ENCODE measurements at regions not wholly inside any gene's neighbourhood (a gene's known extent, or its start where the extent isn't known, plus 50 kb on each side); places are given as distances from the start of the nearest gene placed in this dataset.

GRCh38 chr6:44629636-44630035 lies 242.1 kb downstream of the CDC5L start:
- H3K4me3 Mint-ChIP-seq (ENCODE audit: unreplicated experiment), result no peak overlapping the region
- DNase-seq (ENCODE audit: low spot score), result no peak
- H3K36me3 Mint-ChIP-seq (ENCODE audit: low read depth), result no peaks in the 10 kb centered on the region
- H3K4me1 Mint-ChIP-seq (ENCODE audit: low read depth), result peaks cover 18% of the 10 kb centered on the region
- H3K9me3 Mint-ChIP-seq (ENCODE audit: low read depth), result no peaks in the 10 kb centered on the region
- no peak overlapping the region for H3K27ac Mint-ChIP-seq (ENCODE audit: unreplicated experiment)
- TF ChIP-seq, protein P1, sequence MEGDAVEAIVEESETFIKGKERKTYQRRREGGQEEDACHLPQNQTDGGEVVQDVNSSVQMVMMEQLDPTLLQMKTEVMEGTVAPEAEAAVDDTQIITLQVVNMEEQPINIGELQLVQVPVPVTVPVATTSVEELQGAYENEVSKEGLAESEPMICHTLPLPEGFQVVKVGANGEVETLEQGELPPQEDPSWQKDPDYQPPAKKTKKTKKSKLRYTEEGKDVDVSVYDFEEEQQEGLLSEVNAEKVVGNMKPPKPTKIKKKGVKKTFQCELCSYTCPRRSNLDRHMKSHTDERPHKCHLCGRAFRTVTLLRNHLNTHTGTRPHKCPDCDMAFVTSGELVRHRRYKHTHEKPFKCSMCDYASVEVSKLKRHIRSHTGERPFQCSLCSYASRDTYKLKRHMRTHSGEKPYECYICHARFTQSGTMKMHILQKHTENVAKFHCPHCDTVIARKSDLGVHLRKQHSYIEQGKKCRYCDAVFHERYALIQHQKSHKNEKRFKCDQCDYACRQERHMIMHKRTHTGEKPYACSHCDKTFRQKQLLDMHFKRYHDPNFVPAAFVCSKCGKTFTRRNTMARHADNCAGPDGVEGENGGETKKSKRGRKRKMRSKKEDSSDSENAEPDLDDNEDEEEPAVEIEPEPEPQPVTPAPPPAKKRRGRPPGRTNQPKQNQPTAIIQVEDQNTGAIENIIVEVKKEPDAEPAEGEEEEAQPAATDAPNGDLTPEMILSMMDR (IDR thresholded peaks at IDR 0.05), result no peak
- no peaks in the 10 kb centered on the region for H3K27me3 Mint-ChIP-seq (ENCODE audit: low read depth)

DNA sequence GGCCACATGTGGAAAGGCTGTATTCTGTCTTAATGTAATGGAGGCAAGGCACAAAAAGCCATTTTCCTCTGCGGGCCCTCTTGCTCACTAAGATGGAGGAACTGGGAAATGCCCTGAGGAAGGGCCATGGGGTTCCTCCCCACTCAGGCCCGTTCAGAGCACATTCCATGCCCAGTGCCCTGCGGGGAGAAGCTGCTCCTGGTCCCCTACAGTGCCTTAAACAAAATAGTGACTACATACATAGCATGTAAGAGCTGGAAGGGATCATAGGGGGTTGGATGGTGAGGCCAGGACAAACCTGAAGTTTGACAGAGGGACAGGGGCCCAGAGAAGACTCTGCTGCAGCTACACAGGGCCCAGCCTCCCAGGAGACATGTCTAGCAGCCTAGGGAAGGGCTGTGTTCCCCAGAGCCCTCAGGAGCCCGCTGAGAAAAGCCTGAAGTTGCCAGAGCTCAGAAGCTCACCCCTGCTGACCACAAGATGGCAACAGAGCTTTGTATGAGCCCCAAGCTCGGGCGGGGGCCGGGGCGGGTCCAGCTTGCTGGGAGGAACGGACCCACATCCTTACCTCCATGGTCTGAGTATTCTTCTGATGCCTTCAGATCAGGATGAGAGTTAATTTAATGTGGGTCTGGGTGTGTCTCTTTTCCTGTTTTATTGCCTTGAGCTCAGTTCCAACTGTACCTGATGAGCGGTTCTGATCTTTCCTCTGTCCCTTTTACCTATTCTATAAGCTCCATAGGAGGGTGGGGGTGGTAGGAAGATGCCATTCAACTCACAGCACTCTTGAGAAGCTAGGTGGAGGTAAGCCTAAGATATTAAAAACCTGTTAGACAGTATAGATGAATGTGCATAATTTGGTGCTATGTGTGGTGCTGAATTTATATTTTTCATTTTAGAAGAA lies 242.9 kb downstream of the CDC5L start:
- H3K4me1 Mint-ChIP-seq (ENCODE audit: low read depth), result peaks cover 20% of the 10 kb centered on the region
- no peak overlapping the region for H3K4me3 Mint-ChIP-seq (ENCODE audit: unreplicated experiment)
- no peaks in the 10 kb centered on the region for H3K27me3 Mint-ChIP-seq (ENCODE audit: low read depth)
- no peak for DNase-seq (ENCODE audit: low spot score)
- H3K27ac Mint-ChIP-seq (ENCODE audit: unreplicated experiment), result no peak overlapping the region
- H3K9me3 Mint-ChIP-seq (ENCODE audit: low read depth), result no peaks in the 10 kb centered on the region
- no peaks in the 10 kb centered on the region for H3K36me3 Mint-ChIP-seq (ENCODE audit: low read depth)
- TF ChIP-seq, protein P1 (IDR thresholded peaks at IDR 0.05), result peak; percentile 89

GRCh38 chr6:44631968-44632367 lies 244.5 kb downstream of the CDC5L start:
- H3K27ac Mint-ChIP-seq (ENCODE audit: unreplicated experiment), result peak overlapping the region; percentile 12
- no peaks in the 10 kb centered on the region for H3K9me3 Mint-ChIP-seq (ENCODE audit: low read depth)
- H3K4me1 Mint-ChIP-seq (ENCODE audit: low read depth), result peaks cover 36% of the 10 kb centered on the region
- no peak for DNase-seq (ENCODE audit: low spot score)
- no peaks in the 10 kb centered on the region for H3K27me3 Mint-ChIP-seq (ENCODE audit: low read depth)
- H3K4me3 Mint-ChIP-seq (ENCODE audit: unreplicated experiment), result no peak overlapping the region
- no peaks in the 10 kb centered on the region for H3K36me3 Mint-ChIP-seq (ENCODE audit: low read depth)
- TF ChIP-seq, protein P1 (IDR thresholded peaks at IDR 0.05), result no peak

DNA sequence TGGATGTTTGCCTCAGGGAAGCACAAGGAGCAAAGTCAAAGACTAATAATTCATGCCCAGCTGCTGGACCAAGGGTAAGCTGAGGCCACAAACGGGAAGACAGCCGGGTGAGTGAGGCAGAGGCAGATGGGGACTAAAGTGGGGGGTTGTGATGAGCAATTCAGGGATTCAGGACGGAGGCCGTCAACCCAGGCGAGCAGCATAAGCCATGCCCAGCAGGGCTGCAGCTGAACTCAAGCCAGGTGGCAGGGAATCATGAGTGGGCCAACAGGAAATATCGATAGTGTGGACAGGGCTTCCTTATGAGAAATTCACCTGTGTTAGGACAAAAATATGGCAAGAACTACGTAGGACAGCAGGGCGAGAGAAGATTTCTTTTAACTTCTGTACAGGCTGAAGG lies 246.8 kb downstream of the CDC5L start:
- DNase-seq (ENCODE audit: low spot score), result no peak
- Mint-ChIP-seq H3K27me3 (ENCODE audit: low read depth) (no peaks in the 10 kb centered on the region), H3K4me1 (ENCODE audit: low read depth) (peaks cover 39% of the 10 kb centered on the region), H3K4me3 (ENCODE audit: unreplicated experiment) (no peak overlapping the region), H3K9me3 (ENCODE audit: low read depth) (peaks cover 3% of the 10 kb centered on the region), H3K27ac (ENCODE audit: unreplicated experiment) (no peak overlapping the region), H3K36me3 (ENCODE audit: low read depth) (no peaks in the 10 kb centered on the region)
- TF ChIP-seq, protein P1 (IDR thresholded peaks at IDR 0.05), result no peak

DNA sequence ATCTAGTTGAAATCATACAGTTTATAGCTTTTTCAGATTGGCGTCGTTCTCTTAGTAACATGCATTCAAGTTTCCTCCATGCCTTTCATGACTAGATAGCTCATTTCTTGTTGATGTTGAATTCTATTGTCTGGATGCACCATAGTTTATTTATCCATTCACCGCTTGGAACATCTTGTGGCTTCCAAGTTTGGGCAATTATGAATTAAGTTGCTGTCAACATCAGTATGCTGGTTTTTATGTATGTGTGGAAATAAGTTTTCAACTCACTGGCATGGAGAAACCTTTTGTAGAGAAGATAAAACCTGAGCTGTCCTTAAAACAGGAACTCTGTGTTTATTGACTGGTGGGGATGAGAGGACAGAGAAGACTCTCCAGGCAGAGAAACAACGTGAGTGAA lies 248.0 kb downstream of the CDC5L start:
- peaks cover 41% of the 10 kb centered on the region for H3K4me1 Mint-ChIP-seq (ENCODE audit: low read depth)
- no peak for DNase-seq (ENCODE audit: low spot score)
- no peaks in the 10 kb centered on the region for H3K36me3 Mint-ChIP-seq (ENCODE audit: low read depth)
- H3K27me3 Mint-ChIP-seq (ENCODE audit: low read depth), result no peaks in the 10 kb centered on the region
- TF ChIP-seq, protein P1 (IDR thresholded peaks at IDR 0.05), result no peak
- H3K9me3 Mint-ChIP-seq (ENCODE audit: low read depth), result peaks cover 3% of the 10 kb centered on the region
- H3K4me3 Mint-ChIP-seq (ENCODE audit: unreplicated experiment), result no peak overlapping the region
- no peak overlapping the region for H3K27ac Mint-ChIP-seq (ENCODE audit: unreplicated experiment)

Data from chondrocyte (in vitro differentiated cells).